ENCODE measurements at regions not wholly inside any gene's neighbourhood (a gene's known extent, or its start where the extent isn't known, plus 50 kb on each side); places are given as distances from the start of the nearest gene placed in this dataset.

GRCh38 chr14:29222006-29222405 is 455.4 kb downstream of the FOXG1 start:
- no peak for DNase-seq

GRCh38 chr14:29222671-29223268 is 456.2 kb downstream of the FOXG1 start:
- no peak for DNase-seq

- no peak for DNase-seq
Measured at GRCh38 chr14:29223947-29224346, 457.4 kb downstream of the FOXG1 start.

GRCh38 chr14:29227631-29228030 is 461.0 kb downstream of the FOXG1 start:
- DNase-seq = no peak

DNA sequence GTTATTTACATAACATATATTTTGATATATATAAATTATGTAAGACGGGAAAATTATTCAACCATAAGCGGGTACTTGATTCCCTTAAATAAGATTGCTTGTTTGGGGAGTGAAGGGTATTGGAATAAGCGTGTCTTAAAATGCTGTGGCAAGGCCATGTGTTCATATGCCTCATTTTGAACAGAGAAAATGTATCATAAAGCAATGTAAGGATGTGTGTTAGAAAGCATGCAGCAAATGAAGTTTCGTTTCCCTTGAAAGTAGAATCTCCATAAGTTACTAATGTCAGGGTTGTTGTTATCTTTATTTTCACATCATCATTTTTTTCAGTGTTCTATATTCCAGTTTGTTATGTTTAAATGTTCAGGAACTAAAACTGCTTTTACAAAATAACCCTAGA is 465.6 kb downstream of the FOXG1 start:
- no peak for DNase-seq

DNA sequence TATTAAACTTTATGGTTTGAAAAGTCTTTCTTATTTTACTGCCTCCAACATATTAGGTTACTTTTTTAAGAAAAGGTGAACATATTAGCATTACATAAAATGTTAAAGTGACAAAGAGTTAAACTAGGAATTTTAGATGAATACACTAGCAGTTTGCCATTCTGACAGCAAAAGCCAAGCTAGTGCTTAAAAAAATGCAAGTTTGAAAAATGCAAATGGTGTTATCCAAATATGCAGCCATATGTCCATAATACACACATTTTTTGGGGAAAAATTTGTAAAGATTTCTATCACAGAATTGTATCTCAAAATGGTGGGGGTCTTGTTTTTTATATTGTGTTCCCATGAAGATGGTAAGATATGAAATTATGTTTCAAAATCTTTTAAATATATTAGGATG is 466.1 kb downstream of the FOXG1 start:
- DNase-seq = no peak

GRCh38 chr14:29233188-29233587 is 466.6 kb downstream of the FOXG1 start:
- no peak for DNase-seq

GRCh38 chr14:29235991-29236390 is 469.4 kb downstream of the FOXG1 start:
- no peak for DNase-seq

- no peak for DNase-seq
Measured at GRCh38 chr14:29236401-29236800, 469.8 kb downstream of the FOXG1 start.

DNA sequence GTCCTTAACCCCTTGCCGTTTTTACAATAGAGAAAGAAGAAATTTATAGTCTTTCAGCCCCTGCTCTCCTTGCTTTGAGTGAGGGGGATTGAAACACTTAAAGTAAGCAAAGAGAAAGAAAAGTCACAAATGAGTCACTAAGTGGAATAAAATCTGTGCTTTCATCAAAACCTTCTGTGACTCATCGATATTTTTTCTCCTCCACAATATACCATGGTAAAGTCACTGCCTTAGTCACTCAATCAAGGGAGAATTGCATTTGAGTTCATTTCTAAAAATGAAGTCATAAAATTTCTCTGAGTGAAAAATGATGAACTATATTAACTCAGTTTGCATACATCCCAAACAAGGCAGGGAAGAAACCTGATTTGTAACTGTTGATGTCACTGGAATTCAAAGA is 470.3 kb downstream of the FOXG1 start:
- DNase-seq = no peak

DNA sequence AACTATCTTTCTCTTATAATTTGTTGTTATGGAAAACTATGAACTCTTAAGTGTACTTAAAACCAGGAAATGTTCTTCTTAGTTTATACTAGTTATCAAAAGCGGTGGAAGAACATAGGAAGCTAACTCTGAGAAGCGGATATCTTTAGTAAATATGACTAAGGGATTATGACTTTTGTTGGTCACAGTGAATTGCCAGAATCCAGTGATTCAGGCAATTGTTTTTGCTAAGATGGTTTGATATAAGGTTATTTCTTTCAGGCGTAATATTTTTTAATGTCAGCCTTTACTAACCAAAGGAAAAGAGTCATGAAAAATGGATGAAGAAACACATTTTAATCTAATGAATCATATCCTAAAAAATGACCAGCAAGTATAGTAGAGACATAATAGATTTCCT is 473.5 kb downstream of the FOXG1 start:
- DNase-seq = no peak

DNA sequence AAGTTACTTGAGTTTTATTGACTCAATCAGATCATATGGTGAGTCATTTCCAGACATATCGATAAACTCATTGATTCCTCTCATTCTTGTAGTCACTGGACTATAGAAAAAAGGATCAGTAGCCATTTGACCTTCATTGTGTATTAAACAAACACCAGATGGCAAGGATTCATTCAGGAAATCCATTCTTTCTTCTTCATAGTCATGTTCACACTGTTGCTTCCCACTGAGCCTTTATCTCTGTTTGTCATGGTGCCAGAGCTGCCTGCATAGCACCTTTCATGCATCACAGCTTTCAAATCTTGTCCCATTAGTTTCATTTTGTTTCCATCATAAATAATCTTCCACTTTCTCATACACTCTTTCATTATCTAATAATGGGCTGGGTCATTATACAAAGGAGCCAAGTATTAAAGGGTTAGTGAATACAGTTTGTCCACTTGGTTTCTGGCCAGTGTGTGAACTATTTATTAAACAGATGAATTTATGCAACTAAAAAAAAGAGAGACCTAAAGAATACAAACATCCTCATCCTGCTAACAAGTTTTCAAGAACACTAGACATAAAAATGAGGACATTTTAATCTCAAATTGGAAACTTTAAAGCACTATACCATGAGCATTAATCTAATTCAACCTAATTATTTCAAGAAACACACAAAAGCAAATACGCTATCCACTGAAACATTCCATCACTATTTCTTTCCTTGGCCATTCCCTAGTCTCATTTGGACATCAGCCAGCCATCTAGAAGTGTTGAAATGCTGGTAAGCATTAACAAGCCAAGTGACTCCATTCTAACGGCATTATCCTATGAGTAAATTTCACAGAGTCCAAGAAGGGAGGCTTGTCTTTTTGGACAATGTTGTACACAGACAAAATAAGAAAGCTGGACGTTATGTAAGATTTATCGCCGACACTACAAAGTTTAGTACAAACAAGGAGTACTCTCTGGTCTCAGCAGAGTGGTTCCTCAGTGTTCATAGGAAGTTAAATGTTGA is 476.5 kb downstream of the FOXG1 start:
- no peak for DNase-seq

GRCh38 chr14:29255692-29256091 is 489.1 kb downstream of the FOXG1 start:
- DNase-seq = no peak

GRCh38 chr14:29262979-29263378 is 496.4 kb downstream of the FOXG1 start:
- DNase-seq = no peak

- DNase-seq = no peak
Measured at GRCh38 chr14:29264865-29265264, 498.3 kb downstream of the FOXG1 start.

DNA sequence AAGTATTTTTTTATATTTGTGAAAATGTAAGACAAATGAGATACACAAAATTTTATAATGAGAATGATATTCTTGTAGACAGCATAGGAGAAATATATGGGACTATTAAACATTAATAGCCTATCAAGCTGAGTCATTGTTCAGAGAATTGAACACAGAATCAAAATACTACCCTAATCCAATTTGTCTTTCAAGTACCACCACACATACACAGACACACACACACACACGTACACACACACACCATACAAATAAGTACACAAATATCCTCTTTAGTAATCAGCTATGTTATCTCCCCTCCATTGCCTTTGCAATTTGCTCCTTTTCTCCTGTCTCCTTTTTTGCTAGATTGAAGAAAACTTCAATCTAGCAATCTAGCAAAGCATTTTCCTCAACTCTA is 499.3 kb downstream of the FOXG1 start:
- no peak for DNase-seq

- DNase-seq = no peak
Measured at GRCh38 chr14:29271669-29272068, 505.1 kb downstream of the FOXG1 start.

GRCh38 chr14:29273513-29273912 is 506.9 kb downstream of the FOXG1 start:
- no peak for DNase-seq

GRCh38 chr14:29274890-29275596 is 508.5 kb downstream of the FOXG1 start:
- DNase-seq = no peak

DNA sequence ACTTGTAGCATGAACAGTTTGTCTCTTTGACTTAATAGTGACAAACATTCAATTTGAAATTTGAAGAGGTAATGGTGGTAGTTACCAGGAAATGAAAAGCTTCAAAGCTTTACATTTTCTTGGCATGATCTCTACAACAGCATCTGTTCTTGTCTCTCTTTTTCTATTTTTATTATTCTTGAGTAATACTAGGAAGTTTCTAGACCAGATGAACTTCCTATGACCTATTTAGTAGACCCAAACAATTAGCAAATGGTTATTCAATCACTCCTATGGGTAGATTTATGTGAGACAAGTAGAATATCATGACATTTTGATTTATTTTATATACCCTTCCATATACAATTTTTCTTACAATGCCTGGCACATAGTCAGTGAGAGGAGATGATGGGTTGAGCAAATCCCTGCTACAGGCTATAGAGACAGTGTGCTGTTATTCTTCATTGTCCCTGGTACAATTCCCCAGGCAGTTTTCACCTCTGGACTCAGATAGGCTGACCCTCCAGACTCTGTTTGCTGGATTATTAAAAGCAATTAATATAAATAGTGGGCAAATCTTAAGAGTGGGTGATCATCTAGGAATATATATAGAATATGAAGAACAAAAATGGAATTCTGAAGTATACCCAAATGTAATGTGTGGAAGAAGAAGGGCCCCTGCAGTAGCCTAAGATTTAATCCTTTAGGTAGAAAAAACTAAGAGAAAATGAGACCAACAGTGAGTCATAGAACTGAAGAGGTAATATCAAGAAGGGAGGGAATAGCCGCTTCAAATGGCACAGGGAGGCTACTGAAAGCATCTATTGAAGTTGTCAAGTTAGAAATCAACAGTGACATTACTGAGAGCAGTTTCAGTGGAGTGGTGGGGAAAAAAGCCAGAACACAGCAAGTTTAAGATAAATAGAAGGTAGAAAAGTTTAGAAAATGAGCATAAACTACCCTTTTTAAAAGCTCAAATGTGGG is 512.0 kb downstream of the FOXG1 start:
- no peak for DNase-seq

GRCh38 chr14:29282169-29282568 is 515.6 kb downstream of the FOXG1 start:
- DNase-seq = no peak

- DNase-seq = no peak
Measured at GRCh38 chr14:29290441-29290840, 523.9 kb downstream of the FOXG1 start.
